MM.1S (cell line): ENCODE measurements at regions not wholly inside any gene's neighbourhood (a gene's known extent, or its start where the extent isn't known, plus 50 kb on each side); places are given as distances from the start of the nearest gene placed in this dataset.

ENCODE experiments used
- EZH2phosphoT487 ChIP-seq: fragments of 300-600 bp; sonication (generic); IDR thresholded peaks from 2 replicates; pipeline ENCODE4 v1.6.1; 2018; ENCODE audit warnings: antibody characterized with exemption, low read length
- TF ChIP-seq, protein P1 (sequence below): fragments of 300-600 bp; sonication (generic); IDR thresholded peaks from 2 replicates; pipeline ENCODE4 v1.5.1; 2016; ENCODE audit warnings: antibody characterized with exemption, low read length, mixed read lengths

DNA sequence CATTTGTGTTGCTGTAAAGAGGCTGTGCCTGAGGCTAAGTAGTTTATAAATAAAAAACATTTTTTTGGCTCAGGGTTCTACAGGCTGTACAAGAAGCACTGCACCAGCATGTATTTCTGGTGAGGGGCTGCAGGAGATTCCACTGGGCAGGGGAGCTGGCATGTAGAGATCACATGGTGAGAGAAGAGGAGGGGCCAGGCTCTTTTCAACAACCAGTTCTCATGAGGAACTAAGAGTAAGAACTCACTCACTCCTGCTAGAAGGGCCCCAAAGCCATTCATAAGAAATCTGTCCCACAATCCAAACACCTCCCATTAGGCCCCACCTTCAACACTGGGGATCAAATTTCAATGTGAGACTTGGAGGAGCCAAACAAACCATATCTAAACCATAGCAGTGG, 214.9 kb upstream of the LMCD1 start:
- TF ChIP-seq, protein P1, sequence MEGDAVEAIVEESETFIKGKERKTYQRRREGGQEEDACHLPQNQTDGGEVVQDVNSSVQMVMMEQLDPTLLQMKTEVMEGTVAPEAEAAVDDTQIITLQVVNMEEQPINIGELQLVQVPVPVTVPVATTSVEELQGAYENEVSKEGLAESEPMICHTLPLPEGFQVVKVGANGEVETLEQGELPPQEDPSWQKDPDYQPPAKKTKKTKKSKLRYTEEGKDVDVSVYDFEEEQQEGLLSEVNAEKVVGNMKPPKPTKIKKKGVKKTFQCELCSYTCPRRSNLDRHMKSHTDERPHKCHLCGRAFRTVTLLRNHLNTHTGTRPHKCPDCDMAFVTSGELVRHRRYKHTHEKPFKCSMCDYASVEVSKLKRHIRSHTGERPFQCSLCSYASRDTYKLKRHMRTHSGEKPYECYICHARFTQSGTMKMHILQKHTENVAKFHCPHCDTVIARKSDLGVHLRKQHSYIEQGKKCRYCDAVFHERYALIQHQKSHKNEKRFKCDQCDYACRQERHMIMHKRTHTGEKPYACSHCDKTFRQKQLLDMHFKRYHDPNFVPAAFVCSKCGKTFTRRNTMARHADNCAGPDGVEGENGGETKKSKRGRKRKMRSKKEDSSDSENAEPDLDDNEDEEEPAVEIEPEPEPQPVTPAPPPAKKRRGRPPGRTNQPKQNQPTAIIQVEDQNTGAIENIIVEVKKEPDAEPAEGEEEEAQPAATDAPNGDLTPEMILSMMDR = no peak
- TF ChIP-seq EZH2phosphoT487 = no peak
